ENCODE measurements at regions not wholly inside any gene's neighbourhood (a gene's known extent, or its start where the extent isn't known, plus 50 kb on each side); places are given as distances from the start of the nearest gene placed in this dataset.

- no peak for DNase-seq (ENCODE audit: extremely low read depth, low read depth)
- TF ChIP-seq CTCF (IDR thresholded peaks at IDR 0.05; ENCODE audit: low read depth, low read length) = no peak
These were observed 94.5 kb upstream of the CPM start for GRCh38 chr12:69027411-69027881.

- no peak for DNase-seq (ENCODE audit: extremely low read depth, low read depth)
- no peak for TF ChIP-seq CTCF (IDR thresholded peaks at IDR 0.05; ENCODE audit: low read depth, low read length)
These were observed 96.2 kb upstream of the CPM start for GRCh38 chr12:69028941-69029729.

GRCh38 chr12:69030321-69030720, 97.3 kb upstream of the CPM start:
- no peak for DNase-seq (ENCODE audit: extremely low read depth, low read depth)
- no peak for TF ChIP-seq CTCF (IDR thresholded peaks at IDR 0.05; ENCODE audit: low read depth, low read length)

- TF ChIP-seq CTCF (IDR thresholded peaks at IDR 0.05; ENCODE audit: low read depth, low read length) = no peak
- no peak for DNase-seq (ENCODE audit: extremely low read depth, low read depth)
These were observed 103.6 kb upstream of the CPM start for GRCh38 chr12:69036533-69036932.

GRCh38 chr12:69036999-69037398, 104.0 kb upstream of the CPM start:
- no peak for TF ChIP-seq CTCF (IDR thresholded peaks at IDR 0.05; ENCODE audit: low read depth, low read length)
- DNase-seq (ENCODE audit: extremely low read depth, low read depth) = no peak

GRCh38 chr12:69039911-69040310, 106.9 kb upstream of the CPM start:
- no peak for TF ChIP-seq CTCF (IDR thresholded peaks at IDR 0.05; ENCODE audit: low read depth, low read length)

GRCh38 chr12:69042557-69042956, 109.6 kb upstream of the CPM start:
- TF ChIP-seq CTCF (IDR thresholded peaks at IDR 0.05; ENCODE audit: low read depth, low read length) = no peak
- DNase-seq (ENCODE audit: extremely low read depth, low read depth) = no peak

More at GRCh38 chr12:69039911-69040310, 106.9 kb upstream of the CPM start:
- DNase-seq (ENCODE audit: extremely low read depth, low read depth) = no peak
